ENCODE measurements at regions not wholly inside any gene's neighbourhood (a gene's known extent, or its start where the extent isn't known, plus 50 kb on each side); places are given as distances from the start of the nearest gene placed in this dataset.

GRCh38 chr12:72957454-72957853 is 685.3 kb downstream of the TRHDE start:
- H3K27me3 ChIP-seq (ENCODE audit: insufficient read depth, low read depth, low read length) = no peaks in the 10 kb centered on the region
- no peaks in the 10 kb centered on the region for H4K20me1 ChIP-seq (ENCODE audit: insufficient read depth)
- no peaks in the 10 kb centered on the region for H3K9me3 ChIP-seq (ENCODE audit: low read length)
- H3F3A ChIP-seq (ENCODE audit: insufficient read depth, low read length, poor library complexity, severe bottlenecking) = no peaks in the 10 kb centered on the region
- H3K9me2 ChIP-seq (ENCODE audit: insufficient read depth, low read length) = no peaks in the 10 kb centered on the region
- no peak for TF ChIP-seq RAD21 (conservative IDR thresholded peaks at IDR 0.05)
- no peak for TF ChIP-seq EP300 (conservative IDR thresholded peaks at IDR 0.05; ENCODE audit: poor library complexity, severe bottlenecking)
- H3K4me3 ChIP-seq (ENCODE audit: low read length) = no peak overlapping the region
- H3K79me2 ChIP-seq (replicated peaks; ENCODE audit: insufficient read depth, low read length) = no peaks in the 10 kb centered on the region
- no peak overlapping the region for H3K4me2 ChIP-seq (ENCODE audit: low read length)
- H2AFZ ChIP-seq (ENCODE audit: low read depth, low read length) = no peak overlapping the region
- H3K9ac ChIP-seq (ENCODE audit: low read length) = no peak overlapping the region
- no peaks in the 10 kb centered on the region for H3K36me3 ChIP-seq (ENCODE audit: insufficient read depth, low read length)
- no peak overlapping the region for H3K27ac ChIP-seq (ENCODE audit: low read length)

- no peak for TF ChIP-seq EP300 (conservative IDR thresholded peaks at IDR 0.05; ENCODE audit: poor library complexity, severe bottlenecking)
- H2AFZ ChIP-seq (ENCODE audit: low read depth, low read length) = no peak overlapping the region
- no peak overlapping the region for H3K9ac ChIP-seq (ENCODE audit: low read length)
- H3K36me3 ChIP-seq (ENCODE audit: insufficient read depth, low read length) = no peaks in the 10 kb centered on the region
- H4K20me1 ChIP-seq (ENCODE audit: insufficient read depth) = no peaks in the 10 kb centered on the region
- H3K4me3 ChIP-seq (ENCODE audit: low read length) = no peak overlapping the region
- H3F3A ChIP-seq (ENCODE audit: insufficient read depth, low read length, poor library complexity, severe bottlenecking) = no peaks in the 10 kb centered on the region
- no peaks in the 10 kb centered on the region for H3K9me2 ChIP-seq (ENCODE audit: insufficient read depth, low read length)
- no peaks in the 10 kb centered on the region for H3K27me3 ChIP-seq (ENCODE audit: insufficient read depth, low read depth, low read length)
- no peak overlapping the region for H3K27ac ChIP-seq (ENCODE audit: low read length)
- no peaks in the 10 kb centered on the region for H3K9me3 ChIP-seq (ENCODE audit: low read length)
- H3K79me2 ChIP-seq (replicated peaks; ENCODE audit: insufficient read depth, low read length) = no peaks in the 10 kb centered on the region
- no peak overlapping the region for H3K4me2 ChIP-seq (ENCODE audit: low read length)
Observed at GRCh38 chr12:72966684-72967083, 694.5 kb downstream of the TRHDE start.

GRCh38 chr12:72974954-72975555 is 702.9 kb downstream of the TRHDE start:
- H3K4me2 ChIP-seq (ENCODE audit: low read length) = no peak overlapping the region

GRCh38 chr12:72978999-72979398 is 706.8 kb downstream of the TRHDE start:
- Histone ChIP-seq H3K4me2 (ENCODE audit: low read length) (no peak overlapping the region), H3K36me3 (ENCODE audit: insufficient read depth, low read length) (no peaks in the 10 kb centered on the region), H2AFZ (ENCODE audit: low read depth, low read length) (no peak overlapping the region), H3K27ac (ENCODE audit: low read length) (no peak overlapping the region), H3K79me2 (replicated peaks; ENCODE audit: insufficient read depth, low read length) (no peaks in the 10 kb centered on the region), H3K9ac (ENCODE audit: low read length) (no peak overlapping the region), H3F3A (ENCODE audit: insufficient read depth, low read length, poor library complexity, severe bottlenecking) (no peaks in the 10 kb centered on the region), H3K4me3 (ENCODE audit: low read length) (no peak overlapping the region), H3K9me3 (ENCODE audit: low read length) (no peaks in the 10 kb centered on the region), H3K9me2 (ENCODE audit: insufficient read depth, low read length) (no peaks in the 10 kb centered on the region), H3K27me3 (ENCODE audit: insufficient read depth, low read depth, low read length) (no peaks in the 10 kb centered on the region), H4K20me1 (ENCODE audit: insufficient read depth) (no peaks in the 10 kb centered on the region)
- no peak for TF ChIP-seq REST (IDR thresholded peaks at IDR 0.05; ENCODE audit: borderline replicate concordance)
- TF ChIP-seq EZH2 (IDR thresholded peaks at IDR 0.05; ENCODE audit: borderline replicate concordance, insufficient read depth, low read length, poor library complexity, severe bottlenecking) = no peak
- TF ChIP-seq EP300 (conservative IDR thresholded peaks at IDR 0.05; ENCODE audit: poor library complexity, severe bottlenecking) = no peak
- TF ChIP-seq TAF1 (IDR thresholded peaks at IDR 0.05; ENCODE audit: low read depth) = no peak
- no peak for TF ChIP-seq CTCF (IDR thresholded peaks at IDR 0.05; ENCODE audit: poor library complexity, severe bottlenecking)
- no peak for TF ChIP-seq MXI1 (conservative IDR thresholded peaks at IDR 0.05; ENCODE audit: poor library complexity, severe bottlenecking)
- no peak for TF ChIP-seq SMC3 (conservative IDR thresholded peaks at IDR 0.05; ENCODE audit: poor library complexity)
- TF ChIP-seq POLR2AphosphoS5 (IDR thresholded peaks at IDR 0.05) = no peak
- TF ChIP-seq RAD21 (conservative IDR thresholded peaks at IDR 0.05) = no peak

More at GRCh38 chr12:72974954-72975555, 702.9 kb downstream of the TRHDE start:
- Histone ChIP-seq H3K36me3 (ENCODE audit: insufficient read depth, low read length) (no peaks in the 10 kb centered on the region), H3K4me3 (ENCODE audit: low read length) (no peak overlapping the region), H3K79me2 (replicated peaks; ENCODE audit: insufficient read depth, low read length) (no peaks in the 10 kb centered on the region), H3K9ac (ENCODE audit: low read length) (no peak overlapping the region), H3K9me2 (ENCODE audit: insufficient read depth, low read length) (no peaks in the 10 kb centered on the region), H2AFZ (ENCODE audit: low read depth, low read length) (no peak overlapping the region), H3K27ac (ENCODE audit: low read length) (no peak overlapping the region), H3F3A (ENCODE audit: insufficient read depth, low read length, poor library complexity, severe bottlenecking) (no peaks in the 10 kb centered on the region), H3K9me3 (ENCODE audit: low read length) (no peaks in the 10 kb centered on the region), H4K20me1 (ENCODE audit: insufficient read depth) (no peaks in the 10 kb centered on the region), H3K27me3 (ENCODE audit: insufficient read depth, low read depth, low read length) (no peaks in the 10 kb centered on the region)
- TF ChIP-seq TAF1 (IDR thresholded peaks at IDR 0.05; ENCODE audit: low read depth) (no peak), EZH2 (IDR thresholded peaks at IDR 0.05; ENCODE audit: borderline replicate concordance, insufficient read depth, low read length, poor library complexity, severe bottlenecking) (no peak), MXI1 (conservative IDR thresholded peaks at IDR 0.05; ENCODE audit: poor library complexity, severe bottlenecking) (no peak), POLR2AphosphoS5 (IDR thresholded peaks at IDR 0.05) (no peak)

Measured in neural cell (in vitro differentiated cells).